Fibroblast of upper back skin (primary cell): ENCODE measurements at regions not wholly inside any gene's neighbourhood (a gene's known extent, or its start where the extent isn't known, plus 50 kb on each side); places are given as distances from the start of the nearest gene placed in this dataset.
"Not testable (repeated sequence)": the region's sequence is repeated elsewhere in the genome, so short reads cannot be mapped to it uniquely, and the experiment has no call there.

Experiments used
- DNase-seq: peaks from one replicate; pipeline ENCODE4 v3.0.0-alpha.2; 2013

GRCh38 chr3:5035113-5035512 lies 55.9 kb downstream of the BHLHE40 start:
- no peak for DNase-seq

GRCh38 chr3:5035692-5036391 lies 56.6 kb downstream of the BHLHE40 start:
- DNase-seq = no peak

GRCh38 chr3:5036392-5036766 lies 57.1 kb downstream of the BHLHE40 start:
- DNase-seq = no peak

- no peak for DNase-seq
Measured at GRCh38 chr3:5036858-5037257, 57.6 kb downstream of the BHLHE40 start.

- DNase-seq = no peak
Measured at GRCh38 chr3:5039585-5039984, 60.3 kb downstream of the BHLHE40 start.

- DNase-seq = no peak
Measured at GRCh38 chr3:5041315-5041714, 62.1 kb downstream of the BHLHE40 start.

GRCh38 chr3:5045961-5046360 lies 66.7 kb downstream of the BHLHE40 start:
- no peak for DNase-seq

- DNase-seq = no peak
Measured at GRCh38 chr3:5047764-5048419, 68.7 kb downstream of the BHLHE40 start.

GRCh38 chr3:5051772-5052171 lies 70.3 kb upstream of the ARL8B start:
- peak; percentile 19 for DNase-seq

- DNase-seq = no peak
Measured at GRCh38 chr3:5052247-5052646, 69.8 kb upstream of the ARL8B start.

GRCh38 chr3:5053021-5053831 lies 68.9 kb upstream of the ARL8B start:
- peak; percentile 93 for DNase-seq

GRCh38 chr3:5054098-5054497 lies 68.0 kb upstream of the ARL8B start:
- DNase-seq = no peak

GRCh38 chr3:5054579-5054978 lies 67.5 kb upstream of the ARL8B start:
- not testable (repeated sequence) for DNase-seq

- no peak for DNase-seq
Measured at GRCh38 chr3:5055357-5056110, 66.6 kb upstream of the ARL8B start.

GRCh38 chr3:5056111-5056391 lies 66.0 kb upstream of the ARL8B start:
- DNase-seq = peak; percentile 5

GRCh38 chr3:5057272-5057671 lies 64.8 kb upstream of the ARL8B start:
- no peak for DNase-seq

- DNase-seq = peak; percentile 88
Measured at GRCh38 chr3:5057857-5058324, 64.2 kb upstream of the ARL8B start.

- peak; percentile 98 for DNase-seq
Measured at GRCh38 chr3:5058471-5058951, 63.6 kb upstream of the ARL8B start.

- DNase-seq = no peak
Measured at GRCh38 chr3:5059782-5060181, 62.3 kb upstream of the ARL8B start.

GRCh38 chr3:5061218-5061569 lies 60.9 kb upstream of the ARL8B start:
- peak; percentile 3 for DNase-seq

- no peak for DNase-seq
Measured at GRCh38 chr3:5063724-5064123, 58.4 kb upstream of the ARL8B start.

GRCh38 chr3:5068531-5069050 lies 53.5 kb upstream of the ARL8B start:
- DNase-seq = no peak

GRCh38 chr3:5069627-5070026 lies 52.5 kb upstream of the ARL8B start:
- DNase-seq = no peak
